GM19452 (cell line): ENCODE measurements at regions not wholly inside any gene's neighbourhood (a gene's known extent, or its start where the extent isn't known, plus 50 kb on each side); places are given as distances from the start of the nearest gene placed in this dataset.

Source experiments
- ATAC-seq: cut with Tn5 transposase; IDR thresholded peaks from one replicate; pipeline ENCODE4 v1.9.1; 2021; ENCODE audit not compliant: unreplicated experiment

DNA sequence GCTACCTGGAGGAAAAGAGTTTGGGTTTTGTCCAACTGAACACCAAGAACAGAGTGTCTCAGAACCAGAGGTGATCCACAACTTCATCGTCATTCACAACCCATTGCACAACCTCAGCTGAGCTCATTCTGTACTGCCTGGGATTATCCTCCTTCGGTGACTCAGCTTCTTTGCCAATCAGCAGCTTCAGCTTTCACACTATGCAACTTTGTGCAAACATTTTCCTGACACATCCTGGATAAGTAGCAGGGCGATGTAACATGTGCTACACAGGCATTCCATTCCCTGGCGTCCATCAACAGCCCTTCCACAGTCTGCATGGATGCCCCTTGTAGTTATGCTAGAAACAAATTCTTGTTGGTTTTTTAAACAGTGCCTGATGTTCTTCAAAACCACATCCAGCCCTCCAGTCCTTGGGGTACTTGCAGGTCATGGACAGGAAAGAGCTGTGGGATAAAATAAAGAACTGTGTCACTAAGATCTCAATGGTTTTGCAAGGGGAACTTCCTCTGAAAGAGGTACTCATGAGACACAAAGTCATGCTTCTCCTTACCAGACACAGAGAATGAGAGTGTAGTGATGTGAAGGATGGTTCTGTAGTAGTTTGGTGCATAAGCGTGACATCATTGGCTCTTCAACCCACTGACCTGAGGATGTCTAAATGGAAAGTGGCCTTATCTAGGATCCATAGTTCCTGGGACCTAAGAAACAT, 478.5 kb downstream of the KIF20B start:
- no peak for ATAC-seq

DNA sequence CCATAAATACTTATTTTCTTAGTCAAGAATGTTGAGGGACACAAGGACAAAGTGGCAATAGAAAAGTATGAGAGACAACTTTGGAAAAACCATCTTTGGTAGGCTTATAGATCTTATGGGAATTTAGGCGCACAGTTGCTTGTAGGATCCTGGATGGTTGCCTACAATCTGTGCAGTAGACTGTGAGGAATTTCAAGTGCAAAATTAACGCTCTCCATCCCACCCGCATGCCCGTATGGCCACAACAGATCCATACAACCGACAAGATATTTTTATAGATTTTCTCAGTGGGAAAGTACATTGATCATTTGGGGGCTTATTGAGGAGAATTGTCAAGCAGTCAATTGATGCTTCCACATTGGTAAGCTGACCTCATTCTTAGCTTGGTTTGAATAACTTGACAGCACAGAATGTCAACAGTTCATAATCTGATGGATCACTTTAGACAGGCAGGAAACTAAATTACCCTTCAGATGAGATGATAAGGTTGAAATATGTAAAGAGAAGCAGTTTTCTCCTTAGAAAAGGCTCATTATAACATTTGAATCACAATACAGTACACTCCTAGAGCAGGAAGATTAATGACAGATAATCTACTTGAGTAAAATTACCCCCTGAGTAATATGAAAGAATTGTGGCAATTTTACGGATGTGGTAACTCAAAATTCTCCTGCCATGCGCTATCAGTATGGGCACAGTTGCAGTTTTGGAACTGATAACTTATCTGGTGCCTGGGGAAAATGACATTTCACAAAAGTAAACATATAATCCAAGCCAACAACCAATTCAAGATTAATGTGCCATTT, 479.7 kb downstream of the KIF20B start:
- no peak for ATAC-seq

DNA sequence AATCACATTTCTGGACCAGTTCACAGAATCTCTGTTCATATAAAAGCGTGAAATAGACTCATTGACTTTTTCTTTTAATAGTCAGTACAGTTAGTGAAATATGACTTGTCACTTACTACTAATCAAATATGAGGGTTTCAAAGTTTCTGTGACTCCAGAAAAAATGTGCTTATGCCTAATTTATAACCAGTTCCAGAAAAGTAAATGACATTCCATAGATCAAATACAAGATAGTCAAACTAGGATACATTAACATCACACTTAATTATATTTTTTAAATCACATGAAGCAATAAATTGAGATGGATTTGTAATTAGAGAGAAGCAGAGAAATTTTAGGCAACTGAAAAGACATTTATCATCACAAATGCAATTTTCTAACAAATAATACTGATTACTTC, 491.4 kb downstream of the KIF20B start:
- ATAC-seq = no peak

DNA sequence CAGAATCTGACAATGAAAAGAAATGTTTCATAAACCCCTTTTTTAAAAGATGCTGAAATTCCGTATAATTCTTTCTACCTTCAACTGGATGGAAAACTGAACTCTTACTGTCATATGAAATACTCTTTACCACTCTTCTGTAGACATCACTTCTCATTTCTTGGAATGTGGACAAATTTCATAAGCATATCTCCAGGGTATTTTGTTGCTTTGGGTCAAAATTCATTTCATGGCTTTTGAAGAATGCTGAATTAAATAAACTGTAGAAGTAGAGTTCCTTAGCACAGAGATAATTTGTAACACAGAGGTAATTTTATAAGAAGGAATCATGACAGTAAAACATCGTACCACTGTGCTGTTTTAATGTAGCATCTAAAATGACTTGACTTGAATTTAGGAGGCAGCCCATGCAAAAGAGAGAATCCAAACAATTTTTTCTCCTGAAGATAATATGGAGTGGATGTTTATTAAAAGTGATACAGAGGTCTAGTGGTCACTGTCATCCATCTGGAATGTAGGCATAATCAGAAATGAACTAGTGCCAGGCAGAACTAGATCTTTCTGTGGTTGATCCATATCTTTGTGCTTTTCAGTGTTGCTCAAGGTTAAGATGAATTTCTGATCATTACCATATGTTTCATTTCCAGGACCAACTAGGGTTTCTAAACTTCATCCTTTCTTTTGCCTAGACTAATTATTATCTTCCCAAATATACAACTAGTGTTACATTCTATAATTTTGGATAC, 492.0 kb downstream of the KIF20B start:
- ATAC-seq = no peak

DNA sequence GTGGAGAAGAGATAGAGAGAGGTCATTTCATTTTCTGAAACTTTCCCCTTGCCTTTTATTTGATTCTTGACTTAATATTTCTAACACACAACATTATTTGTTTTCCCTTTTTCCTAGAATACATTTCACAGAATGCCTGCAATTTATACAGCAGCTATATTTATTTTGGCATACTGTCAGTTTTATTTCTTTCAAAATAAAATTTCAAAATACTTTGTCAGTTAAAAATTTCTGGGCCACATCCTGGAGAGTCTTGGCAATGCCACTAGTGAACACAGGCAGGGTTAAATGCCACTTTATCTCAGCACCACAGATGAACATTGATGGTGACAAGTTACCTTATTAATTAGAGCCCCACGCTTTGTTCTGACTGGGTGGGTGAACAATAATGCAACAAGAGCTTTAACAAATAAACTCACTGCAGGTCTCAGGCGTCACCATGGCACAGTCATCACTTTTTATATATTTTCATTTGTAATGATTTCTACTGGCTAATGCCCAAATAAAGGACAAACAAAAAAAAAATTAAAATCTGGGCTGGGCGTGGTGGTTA, 494.0 kb downstream of the KIF20B start:
- no peak for ATAC-seq

DNA sequence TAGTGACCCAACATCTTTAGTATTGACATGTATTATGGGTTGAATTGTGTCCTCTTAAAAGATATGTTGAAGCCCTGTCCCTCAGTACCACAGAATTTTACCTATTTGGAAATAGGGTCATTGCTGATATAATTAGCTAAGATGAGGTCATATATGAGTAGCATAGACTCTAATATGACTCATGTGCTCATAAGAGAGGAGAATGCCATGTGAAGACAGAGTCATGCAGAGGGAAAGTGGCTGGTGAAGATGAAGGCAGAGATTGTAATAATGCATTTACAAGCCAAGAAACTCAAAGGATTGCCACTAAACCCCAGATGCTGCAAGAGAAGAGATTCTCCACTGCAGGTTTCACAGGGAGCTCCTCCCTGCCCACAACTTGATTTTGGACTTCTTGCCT, 496.4 kb downstream of the KIF20B start:
- ATAC-seq = no peak

DNA sequence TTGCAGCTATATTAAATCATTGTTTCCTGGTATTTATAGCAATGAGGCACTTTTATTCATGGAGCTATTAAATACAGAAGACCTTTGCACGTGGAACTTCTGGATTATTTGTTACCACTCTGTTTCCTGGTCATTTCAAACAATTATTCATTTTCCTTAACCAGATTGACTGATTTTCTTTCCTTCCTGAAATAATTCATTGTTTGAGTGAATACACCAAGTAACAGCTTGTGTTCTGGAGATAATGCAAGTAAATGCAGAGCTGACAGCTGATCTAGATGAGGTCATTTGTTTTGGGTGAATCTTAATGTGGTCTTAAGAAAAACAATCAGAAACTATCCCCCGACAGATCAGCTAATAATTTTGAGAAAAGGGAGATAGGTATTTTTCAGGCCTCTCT, 497.7 kb downstream of the KIF20B start:
- no peak for ATAC-seq

DNA sequence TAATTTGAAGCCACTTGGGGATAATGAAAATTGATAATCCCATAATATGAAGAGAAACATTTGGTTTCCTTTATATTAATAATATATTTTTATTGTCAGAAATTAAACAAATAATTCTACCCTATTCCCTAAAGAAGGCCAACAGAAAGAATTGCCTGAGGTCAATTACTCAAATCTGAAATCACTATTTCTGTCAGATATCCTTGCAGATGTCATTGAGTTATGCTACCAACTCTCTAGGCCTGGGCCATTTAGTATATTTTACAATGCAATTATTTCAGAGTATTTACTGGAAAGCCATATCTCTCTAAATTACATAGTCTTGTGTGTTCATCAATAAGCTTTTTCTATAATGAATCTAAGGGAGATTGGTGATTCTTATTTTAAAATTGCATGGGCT, 498.1 kb downstream of the KIF20B start:
- ATAC-seq = no peak

DNA sequence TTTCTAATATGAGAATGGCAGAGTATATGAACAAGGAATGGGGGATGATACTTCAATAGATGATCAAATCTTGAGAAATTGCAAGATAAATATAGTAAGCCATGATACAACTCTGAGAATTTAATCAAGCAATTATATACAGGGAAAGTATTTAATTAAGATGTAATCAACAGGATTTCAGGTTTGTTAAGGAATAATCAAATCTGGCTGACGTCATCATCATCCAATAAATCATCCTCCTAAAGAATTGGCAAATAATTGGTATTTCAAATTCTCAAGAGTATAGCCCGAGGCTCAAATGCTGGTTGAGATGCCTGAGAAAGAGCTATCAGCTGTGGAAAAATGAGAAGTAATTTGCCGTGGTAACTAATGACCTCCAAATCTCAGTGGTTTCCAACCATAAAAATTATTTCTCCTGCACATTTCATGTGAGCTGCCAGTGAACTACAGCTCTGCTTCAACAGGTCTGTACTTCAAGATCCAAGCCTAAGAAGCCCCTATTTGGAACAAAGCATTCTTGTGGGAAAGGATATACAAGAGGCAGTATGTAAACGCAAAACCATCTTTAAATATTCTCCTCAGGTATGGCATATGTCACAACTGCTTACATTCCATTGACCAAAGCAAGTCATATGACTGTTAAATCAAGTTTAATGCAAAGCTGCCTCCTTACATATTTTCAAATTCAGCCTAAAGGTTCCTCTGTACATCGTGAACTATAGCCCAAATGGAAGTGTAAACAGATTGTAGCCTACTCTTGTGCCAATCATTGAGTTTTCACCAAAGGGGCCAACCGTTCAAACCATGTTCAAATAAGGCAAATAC, 503.0 kb downstream of the KIF20B start:
- ATAC-seq = no peak

DNA sequence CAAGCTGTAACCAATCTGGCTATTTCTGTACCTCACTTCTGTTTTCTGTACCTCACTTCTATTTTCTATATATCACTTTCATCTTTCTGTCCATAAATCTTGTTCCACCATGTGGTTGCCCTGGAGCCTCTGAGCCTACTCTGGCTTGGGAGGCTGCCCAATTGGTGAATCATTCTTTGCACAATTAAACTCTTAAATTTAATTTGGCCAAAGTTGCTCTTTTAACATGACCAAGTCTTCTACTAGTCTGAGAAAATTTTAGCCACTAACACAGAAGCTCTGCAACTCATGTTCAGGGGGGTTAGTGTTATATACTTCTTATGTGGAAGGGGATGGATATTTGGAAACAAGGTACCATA, 503.5 kb downstream of the KIF20B start:
- no peak for ATAC-seq

DNA sequence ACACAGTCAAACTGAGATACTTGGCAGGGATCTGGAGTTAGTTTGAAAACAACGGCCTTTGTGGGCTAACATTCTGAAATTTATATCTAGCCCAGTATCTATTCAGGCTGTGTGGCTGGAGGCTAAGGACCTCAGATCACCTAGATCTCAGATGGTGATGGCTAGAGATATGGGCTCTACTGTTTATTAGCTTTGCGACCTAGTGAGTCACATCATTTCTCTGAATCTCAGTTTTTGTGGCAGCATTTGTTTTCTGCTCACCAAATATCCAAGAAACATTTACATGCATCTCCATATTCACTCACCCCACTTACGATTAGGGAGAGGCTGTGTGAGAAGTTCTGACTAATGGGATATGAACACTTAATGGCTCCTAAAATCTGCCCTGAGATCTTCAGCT, 503.9 kb downstream of the KIF20B start:
- ATAC-seq = no peak

DNA sequence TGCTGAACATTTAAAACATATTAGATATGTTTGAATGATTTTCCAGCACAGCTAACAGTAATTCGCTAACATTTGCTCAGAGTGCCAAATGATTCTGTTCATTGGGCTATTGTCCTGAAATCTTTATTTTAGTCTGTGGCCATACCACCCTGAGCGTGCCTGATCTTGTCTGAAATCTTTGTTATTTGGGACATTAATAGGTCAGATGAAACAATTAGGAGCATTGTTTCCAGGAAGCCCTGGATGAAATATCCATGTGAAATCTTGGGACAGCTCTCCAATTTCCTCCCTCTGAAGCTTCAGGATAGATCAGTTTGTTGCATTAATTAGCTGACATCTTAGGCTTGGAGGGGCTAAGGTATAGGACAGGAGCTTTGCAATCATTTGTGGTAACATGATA, 512.0 kb downstream of the KIF20B start:
- ATAC-seq = no peak

DNA sequence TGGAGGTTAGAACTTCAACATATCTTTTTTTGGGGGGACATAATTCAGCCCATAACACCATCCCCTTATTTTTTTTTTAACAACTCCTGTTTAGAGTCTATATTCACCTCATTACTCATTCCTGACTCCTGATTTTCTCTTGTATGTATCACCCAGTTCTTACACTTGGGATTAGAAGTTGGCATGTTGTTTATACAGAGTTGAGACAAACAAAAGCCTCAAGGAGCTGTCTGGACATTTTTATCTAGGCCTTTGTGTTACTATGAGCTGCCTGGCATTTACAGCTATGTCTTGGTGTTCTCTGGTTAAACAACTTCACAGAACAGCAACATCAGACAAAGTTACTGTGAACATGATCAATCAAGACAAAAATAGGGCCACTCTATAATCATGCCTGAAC, 517.5 kb downstream of the KIF20B start:
- no peak for ATAC-seq

DNA sequence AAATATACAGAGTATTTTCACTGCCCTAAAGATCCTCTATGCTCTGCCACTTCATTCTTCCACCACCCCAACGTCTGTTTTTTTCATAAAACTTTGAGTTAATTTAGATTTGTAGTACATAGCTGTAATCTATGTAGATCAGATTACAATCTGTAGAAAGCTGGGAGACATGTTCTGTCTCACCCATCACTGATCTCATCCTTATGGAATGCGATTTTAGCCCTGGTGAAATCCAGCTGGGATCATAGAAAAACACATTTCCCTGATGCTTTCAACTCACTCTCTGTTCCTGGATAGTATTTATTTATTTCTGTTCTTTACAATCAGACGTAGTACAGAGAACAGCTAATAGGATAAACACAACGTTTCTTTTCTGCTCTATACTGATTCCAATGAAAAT, 521.0 kb downstream of the KIF20B start:
- no peak for ATAC-seq

DNA sequence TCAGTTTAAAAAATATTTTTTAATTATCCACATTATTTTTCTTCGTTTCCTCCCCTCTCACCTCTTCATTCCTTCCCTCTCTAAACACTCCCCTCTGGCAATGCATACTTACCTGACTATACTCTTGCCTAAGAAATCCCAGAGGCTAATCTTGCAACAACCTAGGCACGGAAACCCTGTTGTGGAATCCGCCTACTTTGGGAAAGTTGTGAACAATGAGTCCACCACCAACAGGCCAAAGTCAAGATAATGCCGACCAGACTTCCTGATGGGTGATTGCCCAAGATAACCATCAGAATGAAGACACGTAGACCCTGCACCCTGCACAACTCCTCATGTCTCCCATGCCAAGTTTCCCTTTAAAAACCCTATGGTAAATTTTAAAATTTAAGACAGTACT, 521.5 kb downstream of the KIF20B start:
- no peak for ATAC-seq

DNA sequence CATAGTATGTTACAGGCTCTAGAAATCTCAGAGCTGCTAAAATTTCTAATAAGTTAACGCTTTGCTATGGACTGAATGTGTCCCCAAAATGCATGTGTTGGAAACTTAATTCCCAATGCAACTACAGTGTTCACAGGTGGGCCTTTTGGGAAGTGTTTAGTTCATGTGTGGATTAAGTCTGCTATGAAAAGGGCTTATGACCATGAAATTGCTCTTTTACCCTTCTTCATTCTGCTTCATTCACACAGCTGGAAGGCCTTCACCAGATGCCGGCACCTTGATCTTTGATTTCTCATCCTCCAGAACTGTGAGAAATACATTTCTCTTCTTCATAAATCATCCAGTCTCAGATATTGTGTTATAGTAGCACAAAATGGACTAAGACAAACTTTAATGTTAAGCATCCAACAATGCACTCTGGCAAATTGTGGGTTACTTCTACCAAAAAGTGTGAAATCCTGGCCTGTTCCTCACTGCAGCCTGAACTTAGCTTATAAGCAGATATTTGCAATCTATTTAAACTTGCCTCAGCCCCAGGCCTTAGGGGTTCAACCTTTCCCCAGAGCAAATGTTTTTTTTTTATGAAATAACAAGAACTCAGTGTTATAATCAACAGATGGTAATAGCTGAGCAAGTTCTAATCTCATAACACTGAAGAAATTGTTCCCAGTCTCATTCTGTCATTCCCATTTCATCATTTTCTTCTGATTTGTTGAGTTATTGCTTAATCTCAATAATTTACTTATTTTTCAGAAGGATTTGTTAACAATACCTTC, 523.6 kb downstream of the KIF20B start:
- ATAC-seq = no peak

DNA sequence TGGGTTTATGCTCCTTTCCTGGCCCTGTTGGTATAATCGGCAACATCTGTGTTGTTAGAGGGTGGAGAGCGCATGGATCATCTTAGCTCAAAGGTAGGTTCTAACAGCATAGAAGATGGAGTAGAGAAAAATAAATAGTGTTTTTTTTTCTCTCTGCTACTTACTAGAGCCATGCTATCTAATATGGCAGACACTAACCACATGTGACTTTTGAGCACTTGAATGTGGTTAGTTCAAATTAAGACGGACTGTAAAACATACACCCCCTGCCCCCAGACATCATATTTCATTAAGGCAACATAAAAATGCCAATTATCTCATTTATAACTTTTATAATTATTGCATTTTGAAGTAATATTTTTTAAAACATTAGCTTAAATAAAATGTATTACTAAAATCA, 525.1 kb downstream of the KIF20B start:
- ATAC-seq = no peak

DNA sequence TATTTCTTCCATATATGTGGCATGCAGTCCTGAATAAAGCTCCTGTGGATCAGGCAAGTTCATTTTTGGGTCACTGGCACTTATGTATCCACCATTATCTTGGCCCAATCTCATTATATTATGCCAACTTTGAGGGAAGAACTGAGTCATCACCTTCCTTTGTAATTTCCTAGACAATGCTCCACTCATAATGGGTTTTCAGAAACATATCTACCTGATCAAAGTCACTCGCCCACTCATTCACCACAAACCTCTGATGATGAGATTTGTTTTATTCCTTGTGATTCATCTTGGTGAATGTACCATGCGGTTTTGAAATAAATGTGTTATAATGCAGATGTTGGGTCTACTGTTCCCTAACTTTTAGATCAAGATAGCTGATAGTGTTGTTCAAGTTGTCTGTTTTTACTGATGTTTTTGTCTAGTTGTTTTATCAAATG, 525.8 kb downstream of the KIF20B start:
- ATAC-seq = no peak

DNA sequence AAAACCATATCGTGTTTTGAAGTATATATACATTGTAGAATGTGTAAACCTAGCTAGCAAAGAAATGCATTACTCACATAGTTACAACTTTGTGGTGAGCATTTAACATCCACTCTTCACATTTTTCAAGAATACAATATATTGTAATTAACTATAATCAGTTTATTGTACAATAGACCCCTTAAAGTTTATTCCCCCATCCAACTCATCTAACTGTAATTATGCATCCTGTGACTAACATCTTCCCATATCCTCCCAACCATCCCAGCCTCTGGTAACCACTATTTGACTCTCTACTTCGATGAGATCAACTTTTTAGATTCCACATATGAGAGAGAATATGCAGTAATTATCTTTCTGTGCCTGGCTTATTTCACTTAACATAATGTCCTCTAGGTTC, 526.4 kb downstream of the KIF20B start:
- ATAC-seq = no peak

DNA sequence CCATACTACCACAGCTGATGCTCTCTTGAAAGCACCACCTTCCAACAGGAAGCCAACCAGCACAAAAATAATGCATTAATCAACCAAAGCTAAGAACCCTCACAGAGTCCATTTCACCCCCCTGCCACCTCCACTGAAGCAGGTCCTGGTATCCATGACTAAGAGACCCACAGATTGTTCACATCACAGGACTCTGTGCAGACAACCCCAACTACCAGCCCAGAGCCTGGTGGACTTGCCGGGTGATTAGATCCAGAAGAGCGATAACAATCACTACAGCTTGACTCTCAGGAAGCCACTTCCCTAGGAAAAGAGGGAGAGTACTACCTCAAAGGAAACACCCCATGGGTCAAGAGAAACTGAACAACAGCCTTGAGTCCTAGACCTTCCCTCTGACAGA, 528.1 kb downstream of the KIF20B start:
- ATAC-seq = no peak
